ENCODE measurements at regions not wholly inside any gene's neighbourhood (a gene's known extent, or its start where the extent isn't known, plus 50 kb on each side); places are given as distances from the start of the nearest gene placed in this dataset.

- DNase-seq (ENCODE audit: low read depth, low spot score): no peak
These were observed 353.8 kb upstream of the GATB start for GRCh38 chr4:152114562-152114961.

- DNase-seq (ENCODE audit: low read depth, low spot score): no peak
These were observed 352.1 kb upstream of the GATB start for GRCh38 chr4:152112887-152113286.

- no peak for DNase-seq (ENCODE audit: low read depth, low spot score)
These were observed 351.4 kb upstream of the GATB start for GRCh38 chr4:152112190-152112589.

- DNase-seq (ENCODE audit: low read depth, low spot score): no peak
These were observed 350.0 kb upstream of the GATB start for GRCh38 chr4:152110780-152111179.

GRCh38 chr4:152109531-152110509, 349.0 kb upstream of the GATB start:
- DNase-seq (ENCODE audit: low read depth, low spot score): no peak

- no peak for DNase-seq (ENCODE audit: low read depth, low spot score)
These were observed 347.1 kb upstream of the GATB start for GRCh38 chr4:152107736-152108500.

- DNase-seq (ENCODE audit: low read depth, low spot score): peak; percentile 27
These were observed 346.0 kb upstream of the GATB start for GRCh38 chr4:152106781-152107321.

GRCh38 chr4:152106113-152106763, 345.4 kb upstream of the GATB start:
- peak; percentile 94 for DNase-seq (ENCODE audit: low read depth, low spot score)

- DNase-seq (ENCODE audit: low read depth, low spot score): no peak
These were observed 344.1 kb upstream of the GATB start for GRCh38 chr4:152104901-152105357.

- no peak for DNase-seq (ENCODE audit: low read depth, low spot score)
These were observed 343.5 kb upstream of the GATB start for GRCh38 chr4:152104356-152104755.

GRCh38 chr4:152103181-152103901, 342.5 kb upstream of the GATB start:
- DNase-seq (ENCODE audit: low read depth, low spot score): no peak

GRCh38 chr4:152102436-152103000, 341.7 kb upstream of the GATB start:
- DNase-seq (ENCODE audit: low read depth, low spot score): no peak

GRCh38 chr4:152101556-152102435, 341.0 kb upstream of the GATB start:
- DNase-seq (ENCODE audit: low read depth, low spot score): peak; percentile 54

GRCh38 chr4:152100379-152101201, 339.8 kb upstream of the GATB start:
- no peak for DNase-seq (ENCODE audit: low read depth, low spot score)

- DNase-seq (ENCODE audit: low read depth, low spot score): no peak
These were observed 339.2 kb upstream of the GATB start for GRCh38 chr4:152099981-152100378.

- DNase-seq (ENCODE audit: low read depth, low spot score): no peak
These were observed 338.7 kb upstream of the GATB start for GRCh38 chr4:152099555-152099954.

GRCh38 chr4:152099061-152099425, 338.2 kb upstream of the GATB start:
- no peak for DNase-seq (ENCODE audit: low read depth, low spot score)

- no peak for DNase-seq (ENCODE audit: low read depth, low spot score)
These were observed 337.7 kb upstream of the GATB start for GRCh38 chr4:152098365-152099060.
